ENCODE measurements at regions not wholly inside any gene's neighbourhood (a gene's known extent, or its start where the extent isn't known, plus 50 kb on each side); places are given as distances from the start of the nearest gene placed in this dataset.

GRCh38 chr16:17654142-17654541 is 183.4 kb upstream of the XYLT1 start:
- H3K27me3 ChIP-seq (replicated peaks in 1 of 4; ENCODE audit: control extremely low read depth in 1 of 4, control insufficient read depth in 3 of 4, insufficient read depth in 4 of 4, low read length in 3 of 4), result peaks cover 0 to 4% (median 0%) of the 10 kb centered on the region in 4 experiments
- no peak overlapping the region for H3K4me3 ChIP-seq (ENCODE audit: control extremely low read depth in 1 of 5, extremely low read depth in 1 of 5, insufficient read depth in 1 of 5, low read depth in 2 of 5, low read length in 4 of 5)
- H3K4me2 ChIP-seq (replicated peaks; ENCODE audit: low read depth, low read length, poor library complexity, severe bottlenecking), result no peak overlapping the region
- DNase-seq, result no peak
- Mint-ChIP-seq H3K27me3 (peaks cover 36% of the 10 kb centered on the region), H3K27ac (no peak overlapping the region), H3K4me1 (peaks cover 3% of the 10 kb centered on the region), H3K9me3 (ENCODE audit: insufficient read depth) (no peaks in the 10 kb centered on the region), H3K4me3 (no peak overlapping the region)
- H3K27ac ChIP-seq (ENCODE audit: low read length in 2 of 2), result no peak overlapping the region
- H3K4me1 ChIP-seq (ENCODE audit: control insufficient read depth in 2 of 2, insufficient read depth in 2 of 2, low read length in 2 of 2), result no peaks in the 10 kb centered on the region
- no peaks in the 10 kb centered on the region for H3K9me3 ChIP-seq (ENCODE audit: control extremely low read depth in 1 of 3, control insufficient read depth in 2 of 3, insufficient read depth in 1 of 3, low read length in 2 of 3)
- WGBS (ENCODE audit: insufficient coverage), result no CpG with 5 or more reads among the region's 4 CpGs
- H4K20me1 ChIP-seq (ENCODE audit: control insufficient read depth, insufficient read depth, low read length, poor library complexity, severe bottlenecking), result no peaks in the 10 kb centered on the region
- H3K79me2 ChIP-seq (ENCODE audit: control insufficient read depth, insufficient read depth, low read length), result no peaks in the 10 kb centered on the region
- H3K36me3 ChIP-seq (replicated peaks in 1 of 2; ENCODE audit: control extremely low read depth in 1 of 2, control insufficient read depth in 1 of 2, extremely low read depth in 1 of 2, insufficient read depth in 2 of 2, low read length in 1 of 2), result no peaks in the 10 kb centered on the region
- TF ChIP-seq CTCF (IDR thresholded peaks at IDR 0.05) (no peak), EZH2 (IDR thresholded peaks at IDR 0.05; ENCODE audit: borderline replicate concordance, insufficient read depth, low read depth, low read length, poor library complexity, severe bottlenecking) (no peak)
- H3K9ac ChIP-seq (ENCODE audit: low read length), result no peak overlapping the region
- ChIA-PET POLR2A (no interaction called here), CTCF (no interaction called here)
- no peak for ATAC-seq (ENCODE audit: low read depth)
- no peak overlapping the region for H2AFZ ChIP-seq (ENCODE audit: insufficient read depth, low read depth, low read length, poor library complexity, severe bottlenecking)
- intact Hi-C loops (cut with micrococcal nuclease), result no loop called here

DNA sequence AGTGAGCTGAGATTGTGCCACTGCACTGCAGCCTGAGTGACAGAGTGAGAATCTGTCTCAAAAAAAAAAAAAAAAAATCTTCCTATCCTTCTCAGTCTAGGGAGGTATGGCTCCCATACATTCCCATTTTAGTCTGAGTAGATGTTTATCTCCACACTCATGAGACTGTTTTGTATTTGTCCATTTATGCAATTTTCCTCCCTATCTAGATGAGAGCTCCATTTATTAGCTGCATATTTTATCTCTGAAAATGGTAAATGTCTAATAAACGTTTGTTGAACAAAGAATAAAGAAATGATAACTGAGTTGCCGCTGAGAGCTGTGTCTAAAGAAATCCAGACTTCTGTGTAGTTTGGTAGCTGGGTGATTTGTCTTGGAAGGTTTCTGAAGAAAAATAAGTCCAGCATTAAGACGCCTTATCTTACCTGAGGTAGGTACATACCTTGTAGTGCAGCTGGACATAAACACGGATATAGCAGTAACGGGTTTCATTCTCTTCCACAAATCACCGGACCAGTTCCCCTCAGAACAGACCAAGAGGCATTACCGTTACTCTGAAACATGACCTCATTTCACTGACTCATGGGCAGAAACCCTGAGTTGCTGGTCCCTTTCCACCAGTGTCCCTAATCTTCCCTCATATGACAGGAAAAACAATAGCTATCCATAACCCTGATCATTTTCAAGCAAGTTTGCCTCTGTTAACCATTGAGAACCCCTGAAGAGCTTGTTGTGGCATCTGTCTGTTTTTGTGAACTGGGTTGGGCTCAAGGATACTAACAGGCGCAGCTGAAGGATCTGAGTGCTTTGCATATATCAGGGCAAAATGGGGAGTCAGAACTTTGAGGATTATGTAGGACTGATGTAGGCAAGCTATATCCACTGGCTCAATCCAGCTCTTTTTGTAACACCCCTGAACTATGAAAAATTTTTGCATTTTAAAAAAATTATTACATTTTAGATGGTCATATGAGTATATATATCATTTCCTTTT is 177.4 kb upstream of the XYLT1 start:
- Histone ChIP-seq H3K4me3 (ENCODE audit: control extremely low read depth in 1 of 5, extremely low read depth in 1 of 5, insufficient read depth in 1 of 5, low read depth in 2 of 5, low read length in 4 of 5) (no peak overlapping the region), H3K9me3 (ENCODE audit: control extremely low read depth in 1 of 3, control insufficient read depth in 2 of 3, insufficient read depth in 1 of 3, low read length in 2 of 3) (peaks cover 0 to 3% (median 3%) of the 10 kb centered on the region in 3 donors), H2AFZ (ENCODE audit: insufficient read depth, low read depth, low read length, poor library complexity, severe bottlenecking) (no peak overlapping the region), H3K36me3 (replicated peaks in 1 of 2; ENCODE audit: control extremely low read depth in 1 of 2, control insufficient read depth in 1 of 2, extremely low read depth in 1 of 2, insufficient read depth in 2 of 2, low read length in 1 of 2) (no peaks in the 10 kb centered on the region), H3K27me3 (replicated peaks in 1 of 4; ENCODE audit: control extremely low read depth in 1 of 4, control insufficient read depth in 3 of 4, insufficient read depth in 4 of 4, low read length in 3 of 4) (peaks cover 0 to 4% (median 0%) of the 10 kb centered on the region in 4 experiments), H3K4me1 (ENCODE audit: control insufficient read depth in 2 of 2, insufficient read depth in 2 of 2, low read length in 2 of 2) (no peaks in the 10 kb centered on the region), H4K20me1 (ENCODE audit: control insufficient read depth, insufficient read depth, low read length, poor library complexity, severe bottlenecking) (no peaks in the 10 kb centered on the region), H3K79me2 (ENCODE audit: control insufficient read depth, insufficient read depth, low read length) (no peaks in the 10 kb centered on the region), H3K9ac (ENCODE audit: low read length) (no peak overlapping the region), H3K4me2 (replicated peaks; ENCODE audit: low read depth, low read length, poor library complexity, severe bottlenecking) (no peak overlapping the region), H3K27ac (ENCODE audit: low read length in 2 of 2) (no peak overlapping the region)
- H3K4me1 Mint-ChIP-seq, result no peaks in the 10 kb centered on the region
- no peak for ATAC-seq (ENCODE audit: low read depth)
- intact Hi-C loops (cut with micrococcal nuclease), result no loop called here
- TF ChIP-seq CTCF (IDR thresholded peaks at IDR 0.05) (no peak), EZH2 (IDR thresholded peaks at IDR 0.05; ENCODE audit: borderline replicate concordance, insufficient read depth, low read depth, low read length, poor library complexity, severe bottlenecking) (no peak)
- CTCF ChIA-PET, result no interaction called here
- H3K27me3 Mint-ChIP-seq, result peaks cover 25% of the 10 kb centered on the region
- no peak overlapping the region for H3K27ac Mint-ChIP-seq
- no peak for DNase-seq
- 97% methylated on average over 6 of the region's 8 CpGs for WGBS (ENCODE audit: insufficient coverage)
- POLR2A ChIA-PET, result no interaction called here
- peaks cover 7% of the 10 kb centered on the region for H3K9me3 Mint-ChIP-seq (ENCODE audit: insufficient read depth)
- H3K4me3 Mint-ChIP-seq, result no peak overlapping the region

Measured in B cell (primary cell).